Keratinocyte (primary cell): ENCODE measurements at regions not wholly inside any gene's neighbourhood (a gene's known extent, or its start where the extent isn't known, plus 50 kb on each side); places are given as distances from the start of the nearest gene placed in this dataset.

ENCODE experiments used
- DNase-seq: peaks from one replicate; pipeline ENCODE4 v3.0.0-alpha.2; 2011; ENCODE audit warnings: low read depth, missing footprints, low spot score
- FAIRE-seq: peaks from 2 replicates; lab custom pipeline; 2011; peaks lifted over from hg19 to GRCh38; lab: Jason Lieb, UNC
- H2AFZ ChIP-seq: 2 replicates; pipeline ENCODE4 v1.6.0; 2012; ENCODE audit warnings: low read length, control low read depth, inconsistent platforms; ENCODE audit not compliant: control insufficient read depth
- H3K27ac ChIP-seq: 2 replicates; pipeline ENCODE4 v1.5.1; 2011; ENCODE audit warnings: low read length; ENCODE audit not compliant: control insufficient read depth, insufficient read depth
- H3K27me3 ChIP-seq: 3 replicates; pipeline ENCODE4 v1.6.0; 2011; ENCODE audit warnings: low read length; ENCODE audit not compliant: control insufficient read depth, insufficient read depth; ENCODE audit errors: extremely low read depth
- H3K36me3 ChIP-seq, 2 experiments: 2 replicates in 1 of 2; 3 replicates in 1 of 2; pipeline ENCODE4 v1.5.1; 2011; ENCODE audit warnings: low read length in 2 of 2, mild to moderate bottlenecking in 1 of 2; ENCODE audit not compliant: control insufficient read depth in 2 of 2, insufficient read depth in 2 of 2; ENCODE audit errors: extremely low read depth in 1 of 2
- H3K4me1 ChIP-seq: 3 replicates; pipeline ENCODE4 v1.5.1; 2011; ENCODE audit warnings: low read length; ENCODE audit not compliant: control insufficient read depth, insufficient read depth; ENCODE audit errors: extremely low read depth
- H3K4me2 ChIP-seq: 3 replicates; pipeline ENCODE4 v1.6.0; 2011; ENCODE audit warnings: low read depth, low read length; ENCODE audit not compliant: control insufficient read depth, insufficient read depth; ENCODE audit errors: extremely low read depth
- H3K4me3 ChIP-seq, 3 experiments: fragments of 200-600 bp in 1 of 3; sonication (generic) in 1 of 3; 2 replicates in 2 of 3; 3 replicates in 1 of 3; pipeline ENCODE4 v1.5.1; 2011 to 2016; ENCODE audit warnings: low read length in 3 of 3, mild to moderate bottlenecking in 3 of 3, control low read depth in 2 of 3, inconsistent platforms in 1 of 3, low read depth in 1 of 3, mixed read lengths in 1 of 3, mixed run types in 1 of 3, moderate library complexity in 1 of 3; ENCODE audit not compliant: control insufficient read depth in 2 of 3, insufficient read depth in 2 of 3; ENCODE audit errors: extremely low read depth in 1 of 3
- H3K79me2 ChIP-seq: 2 replicates; pipeline ENCODE4 v1.6.0; 2012; ENCODE audit warnings: low read length; ENCODE audit not compliant: control insufficient read depth, insufficient read depth
- H3K9ac ChIP-seq: 3 replicates; pipeline ENCODE4 v1.6.0; 2011; ENCODE audit warnings: low read length; ENCODE audit not compliant: control insufficient read depth, insufficient read depth; ENCODE audit errors: extremely low read depth
- H3K9me1 ChIP-seq: 3 replicates; pipeline ENCODE4 v1.6.0; 2011; ENCODE audit warnings: low read length; ENCODE audit not compliant: control insufficient read depth, insufficient read depth; ENCODE audit errors: extremely low read depth
- H3K9me3 ChIP-seq: 2 replicates; pipeline ENCODE4 v1.5.1; 2012; ENCODE audit warnings: low read depth, low read length; ENCODE audit not compliant: control insufficient read depth
- H4K20me1 ChIP-seq: 3 replicates; pipeline ENCODE4 v1.6.0; 2011; ENCODE audit warnings: low read length; ENCODE audit not compliant: control insufficient read depth, insufficient read depth; ENCODE audit errors: extremely low read depth
- EZH2 ChIP-seq: IDR thresholded peaks from one replicate; pipeline ENCODE4 v1.6.1; 2012; ENCODE audit warnings: inconsistent platforms, mild to moderate bottlenecking, low read length, moderate library complexity
- dilution Hi-C: fragments of 300-500 bp; cut with MboI; formaldehyde crosslinking; loops from one replicate; pipeline ENCODE4 v1.7.0; 2020; ENCODE audit warnings: low sequenced_read_pairs; ENCODE audit not compliant: extremely low pct_ligation_motif_present
- TF ChIP-seq, protein P1 (sequence below), 3 experiments: IDR thresholded peaks in 1 of 3; conservative IDR thresholded peaks in 1 of 3; optimal IDR thresholded peaks in 1 of 3; 2 replicates in 2 of 3; 3 replicates in 1 of 3; pipeline versions ENCODE3 to v1.5.1; 2011; ENCODE audit warnings: low read length in 3 of 3, mild to moderate bottlenecking in 3 of 3, moderate library complexity in 2 of 3, control low read depth in 1 of 3, inconsistent platforms in 1 of 3; ENCODE audit not compliant: insufficient read depth in 2 of 3; ENCODE audit errors: extremely low read depth in 1 of 3

DNA sequence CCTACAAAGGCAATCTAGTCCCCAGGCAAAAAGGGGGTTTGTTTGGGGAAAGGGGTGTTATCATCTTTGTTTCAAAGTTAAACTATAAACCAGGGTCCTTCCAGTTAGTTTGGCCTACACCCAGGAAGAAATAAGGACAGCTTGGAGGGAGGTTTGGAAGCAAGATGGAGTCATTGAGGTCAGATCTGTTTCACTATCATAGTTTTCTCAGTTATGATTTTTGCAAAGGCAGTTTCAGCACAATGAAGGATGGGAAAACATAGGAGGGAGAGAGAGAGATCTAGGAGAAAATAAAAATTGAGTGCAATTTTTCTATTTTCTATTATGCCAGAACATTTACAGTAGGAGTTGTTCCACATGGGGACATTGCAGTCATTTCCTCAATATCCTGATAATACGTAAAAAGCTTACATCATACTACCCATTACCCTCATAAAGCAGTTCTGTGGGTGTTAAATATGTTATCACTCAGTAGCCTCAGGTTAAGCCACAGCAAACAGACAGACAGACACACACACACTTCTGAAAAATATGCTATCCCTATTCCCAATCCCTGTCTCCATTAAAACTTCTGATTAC, 401.3 kb upstream of the FAT3 start:
- Histone ChIP-seq H3K36me3 (no peaks in the 10 kb centered on the region), H3K27me3 (no peaks in the 10 kb centered on the region), H4K20me1 (no peaks in the 10 kb centered on the region), H2AFZ (no peak overlapping the region), H3K4me1 (no peaks in the 10 kb centered on the region), H3K9ac (no peak overlapping the region), H3K4me3 (no peak overlapping the region), H3K9me3 (no peaks in the 10 kb centered on the region), H3K4me2 (no peak overlapping the region), H3K9me1 (no peaks in the 10 kb centered on the region), H3K27ac (no peak overlapping the region), H3K79me2 (no peaks in the 10 kb centered on the region)
- no peak for FAIRE-seq
- TF ChIP-seq, protein P1, sequence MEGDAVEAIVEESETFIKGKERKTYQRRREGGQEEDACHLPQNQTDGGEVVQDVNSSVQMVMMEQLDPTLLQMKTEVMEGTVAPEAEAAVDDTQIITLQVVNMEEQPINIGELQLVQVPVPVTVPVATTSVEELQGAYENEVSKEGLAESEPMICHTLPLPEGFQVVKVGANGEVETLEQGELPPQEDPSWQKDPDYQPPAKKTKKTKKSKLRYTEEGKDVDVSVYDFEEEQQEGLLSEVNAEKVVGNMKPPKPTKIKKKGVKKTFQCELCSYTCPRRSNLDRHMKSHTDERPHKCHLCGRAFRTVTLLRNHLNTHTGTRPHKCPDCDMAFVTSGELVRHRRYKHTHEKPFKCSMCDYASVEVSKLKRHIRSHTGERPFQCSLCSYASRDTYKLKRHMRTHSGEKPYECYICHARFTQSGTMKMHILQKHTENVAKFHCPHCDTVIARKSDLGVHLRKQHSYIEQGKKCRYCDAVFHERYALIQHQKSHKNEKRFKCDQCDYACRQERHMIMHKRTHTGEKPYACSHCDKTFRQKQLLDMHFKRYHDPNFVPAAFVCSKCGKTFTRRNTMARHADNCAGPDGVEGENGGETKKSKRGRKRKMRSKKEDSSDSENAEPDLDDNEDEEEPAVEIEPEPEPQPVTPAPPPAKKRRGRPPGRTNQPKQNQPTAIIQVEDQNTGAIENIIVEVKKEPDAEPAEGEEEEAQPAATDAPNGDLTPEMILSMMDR (optimal IDR thresholded peaks at IDR 0.05 in 1 of 3, IDR thresholded peaks at IDR 0.05 in 1 of 3, conservative IDR thresholded peaks at IDR 0.05 in 1 of 3; ENCODE audit: extremely low read depth in 1 of 3, insufficient read depth in 2 of 3, low read length in 3 of 3), result no peak
- TF ChIP-seq EZH2, result no peak
- dilution Hi-C loops, result no loop called here
- DNase-seq, result no peak

DNA sequence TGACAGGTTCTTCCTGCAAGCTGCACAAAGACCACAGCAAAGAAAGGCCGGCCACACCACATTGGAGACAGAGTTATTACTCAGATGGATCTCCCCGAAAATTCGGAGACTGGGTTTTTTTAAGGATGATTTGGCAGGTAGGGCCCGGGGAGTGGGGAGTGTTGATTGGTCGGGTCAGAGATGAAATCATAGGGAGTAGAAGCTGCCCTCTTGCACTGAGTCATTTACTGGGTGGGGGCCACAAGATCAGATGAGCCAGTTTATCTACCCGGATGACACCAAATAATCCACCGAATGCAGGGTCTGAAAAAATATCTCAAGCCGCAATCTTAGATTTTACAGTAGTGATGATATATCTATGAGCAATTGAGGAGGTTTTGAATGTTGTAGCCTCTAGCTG, 401.8 kb upstream of the FAT3 start:
- FAIRE-seq, result no peak

More for the DNA sequence above, 401.8 kb upstream of the FAT3 start:
- H3K9me3 ChIP-seq, result no peaks in the 10 kb centered on the region
- no peak overlapping the region for H3K27ac ChIP-seq
- H3K4me1 ChIP-seq, result no peaks in the 10 kb centered on the region
- no peak overlapping the region for H3K9ac ChIP-seq
- H3K4me2 ChIP-seq, result no peak overlapping the region
- H3K27me3 ChIP-seq, result no peaks in the 10 kb centered on the region
- no peaks in the 10 kb centered on the region for H3K79me2 ChIP-seq
- no peaks in the 10 kb centered on the region for H4K20me1 ChIP-seq
- no peaks in the 10 kb centered on the region for H3K36me3 ChIP-seq
- TF ChIP-seq EZH2, result no peak
- TF ChIP-seq, protein P1 (optimal IDR thresholded peaks at IDR 0.05 in 1 of 3, IDR thresholded peaks at IDR 0.05 in 1 of 3, conservative IDR thresholded peaks at IDR 0.05 in 1 of 3; ENCODE audit: extremely low read depth in 1 of 3, insufficient read depth in 2 of 3, low read length in 3 of 3), result no peak
- DNase-seq, result no peak
- no peak overlapping the region for H2AFZ ChIP-seq
- H3K9me1 ChIP-seq, result no peaks in the 10 kb centered on the region
- no peak overlapping the region for H3K4me3 ChIP-seq
- dilution Hi-C loops, result no loop called here
